ENCODE measurements at regions not wholly inside any gene's neighbourhood (a gene's known extent, or its start where the extent isn't known, plus 50 kb on each side); places are given as distances from the start of the nearest gene placed in this dataset.
"Not testable (repeated sequence)": the region's sequence is repeated elsewhere in the genome, so short reads cannot be mapped to it uniquely, and the experiment has no call there.

DNA sequence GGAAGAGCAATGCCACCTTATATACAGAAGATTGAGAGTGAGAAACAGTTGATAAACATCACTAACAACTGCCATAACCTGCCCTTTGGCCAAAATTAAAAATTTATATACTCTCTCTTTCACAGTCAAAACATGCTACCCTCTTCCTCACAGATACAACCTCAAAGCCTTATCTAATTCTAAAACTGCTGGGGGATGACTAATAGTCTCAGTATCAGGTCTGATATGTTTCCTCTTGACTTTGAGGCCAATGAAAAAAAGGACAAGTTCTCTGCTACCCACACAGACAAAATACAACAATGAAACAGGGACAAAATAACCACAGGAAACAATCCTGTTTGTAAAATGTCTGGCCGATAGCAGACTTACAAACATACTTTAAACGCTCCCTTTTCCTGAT, 485.6 kb upstream of the NUDT12 start:
- H3K4me1 ChIP-seq, result no peaks in the 10 kb centered on the region
- TF ChIP-seq CTCF (IDR thresholded peaks at IDR 0.05) (no peak), POLR2A (IDR thresholded peaks at IDR 0.05) (no peak)
- ATAC-seq (no peak), DNase-seq (no peak)
- H3K9me3 ChIP-seq, result no peaks in the 10 kb centered on the region
- 27% methylated on average over 2 of the region's 2 CpGs for whole genome bisulfite sequencing (ENCODE audit: insufficient coverage, low coverage, low lambda C conversion rate, missing lambda C conversion rate)
- intact Hi-C loops (cut with DNase I), result no loop called here
- no peak overlapping the region for H3K27ac ChIP-seq
- H3K27me3 ChIP-seq, result no peaks in the 10 kb centered on the region
- H3K36me3 ChIP-seq, result no peaks in the 10 kb centered on the region
- H3K4me3 ChIP-seq, result no peak overlapping the region

GRCh38 chr5:104045987-104046386, 483.4 kb upstream of the NUDT12 start:
- Histone ChIP-seq H3K36me3 (no peaks in the 10 kb centered on the region), H3K4me3 (no peak overlapping the region), H3K27ac (no peak overlapping the region), H3K9me3 (no peaks in the 10 kb centered on the region), H3K4me1 (no peaks in the 10 kb centered on the region), H3K27me3 (no peaks in the 10 kb centered on the region)
- DNase-seq (no peak), ATAC-seq (no peak)
- TF ChIP-seq CTCF (IDR thresholded peaks at IDR 0.05) (no peak), POLR2A (IDR thresholded peaks at IDR 0.05) (no peak)
- intact Hi-C loops (cut with DNase I), result no loop called here

GRCh38 chr5:104039871-104040270, 477.3 kb upstream of the NUDT12 start:
- intact Hi-C loops (cut with DNase I); ATAC-seq; H3K27me3 ChIP-seq; H3K4me1 ChIP-seq; H3K27ac ChIP-seq; H3K4me3 ChIP-seq; DNase-seq; H3K9me3 ChIP-seq; H3K36me3 ChIP-seq: not testable (repeated sequence)
- WGBS (ENCODE audit: insufficient coverage, low coverage, low lambda C conversion rate, missing lambda C conversion rate), result 35% methylated on average over 4 of the region's 4 CpGs

DNA sequence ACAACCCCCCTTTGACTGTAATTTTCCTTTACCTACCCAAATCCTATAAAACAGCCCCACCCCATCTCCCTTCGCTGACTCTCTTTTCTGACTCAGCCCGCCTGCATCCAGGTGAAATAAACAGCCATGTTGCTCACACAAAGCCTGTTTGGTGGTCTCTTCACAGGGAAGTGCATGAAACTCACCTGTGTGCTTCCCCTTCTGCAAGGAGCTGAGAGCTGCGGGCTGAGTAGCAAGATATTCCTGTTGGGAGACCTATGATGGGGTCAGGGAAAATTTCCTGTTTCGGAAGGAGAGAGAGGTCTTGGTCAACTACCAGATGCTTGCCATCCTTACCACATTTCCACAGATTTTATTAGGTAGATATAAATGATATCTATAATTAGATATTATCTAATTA, 474.5 kb upstream of the NUDT12 start:
- H3K36me3 ChIP-seq; DNase-seq; H3K27ac ChIP-seq; H3K4me1 ChIP-seq; H3K27me3 ChIP-seq; intact Hi-C loops (cut with DNase I); ATAC-seq; H3K9me3 ChIP-seq; H3K4me3 ChIP-seq: not testable (repeated sequence)
- WGBS (ENCODE audit: insufficient coverage, low coverage, low lambda C conversion rate, missing lambda C conversion rate), result 80% methylated on average over 2 of the region's 4 CpGs

DNA sequence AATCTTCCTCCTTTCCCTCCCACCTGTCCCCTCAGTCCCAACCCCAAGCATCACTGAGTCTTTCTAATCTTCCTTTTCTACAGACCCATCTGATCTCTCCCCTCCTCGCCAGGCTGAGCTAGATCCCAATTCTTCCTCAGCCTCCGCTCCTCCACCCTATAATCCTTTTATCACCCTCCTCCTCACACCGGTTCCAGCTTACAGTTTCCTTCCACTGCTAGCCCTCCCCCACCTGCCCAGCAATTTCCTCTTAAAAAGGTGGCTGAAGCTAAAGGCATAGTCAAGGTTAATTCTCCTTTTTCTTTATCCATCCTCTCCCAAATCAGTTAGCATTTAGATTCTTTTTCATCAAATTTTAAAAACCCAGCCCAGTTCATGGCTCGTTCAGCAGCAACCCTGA, 470.6 kb upstream of the NUDT12 start:
- H3K4me1 ChIP-seq; H3K27ac ChIP-seq; H3K9me3 ChIP-seq; H3K27me3 ChIP-seq; DNase-seq; H3K4me3 ChIP-seq; intact Hi-C loops (cut with DNase I); H3K36me3 ChIP-seq; ATAC-seq: not testable (repeated sequence)
- WGBS (ENCODE audit: insufficient coverage, low coverage, low lambda C conversion rate, missing lambda C conversion rate), result 27% methylated on average over 4 of the region's 4 CpGs

DNA sequence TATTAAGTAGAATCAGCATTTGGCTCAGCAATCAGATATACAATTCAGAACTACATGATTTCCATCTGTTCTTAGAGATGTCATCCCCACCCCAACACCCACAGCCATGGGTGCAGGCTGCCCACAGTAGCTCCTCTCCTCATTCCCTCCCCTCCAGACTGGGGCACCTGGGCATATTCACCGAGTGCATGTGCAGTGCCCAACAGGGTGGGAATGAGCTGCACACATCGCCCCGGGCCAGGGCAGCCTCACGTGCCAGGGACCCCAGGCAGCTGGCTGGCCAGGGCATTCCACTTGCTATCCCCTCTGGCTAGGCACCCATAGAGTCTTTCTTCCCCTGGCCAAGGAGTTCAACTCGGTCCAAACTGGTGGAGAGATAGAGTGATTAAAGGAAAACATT, 461.9 kb upstream of the NUDT12 start:
- TF ChIP-seq CTCF (IDR thresholded peaks at IDR 0.05) (no peak), POLR2A (IDR thresholded peaks at IDR 0.05) (no peak)
- ATAC-seq, result no peak
- Histone ChIP-seq H3K27me3 (no peaks in the 10 kb centered on the region), H3K4me3 (no peak overlapping the region), H3K27ac (no peak overlapping the region), H3K36me3 (no peaks in the 10 kb centered on the region), H3K9me3 (no peaks in the 10 kb centered on the region), H3K4me1 (no peaks in the 10 kb centered on the region)
- no peak for DNase-seq
- intact Hi-C loops (cut with DNase I), result no loop called here
- WGBS (ENCODE audit: insufficient coverage, low coverage, low lambda C conversion rate, missing lambda C conversion rate), result 49% methylated on average over 2 of the region's 5 CpGs

All from right lobe of liver (tissue), 6 donors.